GM12872 (cell line): ENCODE measurements at regions not wholly inside any gene's neighbourhood (a gene's known extent, or its start where the extent isn't known, plus 50 kb on each side); places are given as distances from the start of the nearest gene placed in this dataset.

Experiments used
- CTCF ChIP-seq: IDR thresholded peaks from 3 replicates; pipeline ENCODE4 v1.5.1; 2011; ENCODE audit warnings: low read depth, mild to moderate bottlenecking, low read length, moderate library complexity; ENCODE audit not compliant: insufficient read depth

DNA sequence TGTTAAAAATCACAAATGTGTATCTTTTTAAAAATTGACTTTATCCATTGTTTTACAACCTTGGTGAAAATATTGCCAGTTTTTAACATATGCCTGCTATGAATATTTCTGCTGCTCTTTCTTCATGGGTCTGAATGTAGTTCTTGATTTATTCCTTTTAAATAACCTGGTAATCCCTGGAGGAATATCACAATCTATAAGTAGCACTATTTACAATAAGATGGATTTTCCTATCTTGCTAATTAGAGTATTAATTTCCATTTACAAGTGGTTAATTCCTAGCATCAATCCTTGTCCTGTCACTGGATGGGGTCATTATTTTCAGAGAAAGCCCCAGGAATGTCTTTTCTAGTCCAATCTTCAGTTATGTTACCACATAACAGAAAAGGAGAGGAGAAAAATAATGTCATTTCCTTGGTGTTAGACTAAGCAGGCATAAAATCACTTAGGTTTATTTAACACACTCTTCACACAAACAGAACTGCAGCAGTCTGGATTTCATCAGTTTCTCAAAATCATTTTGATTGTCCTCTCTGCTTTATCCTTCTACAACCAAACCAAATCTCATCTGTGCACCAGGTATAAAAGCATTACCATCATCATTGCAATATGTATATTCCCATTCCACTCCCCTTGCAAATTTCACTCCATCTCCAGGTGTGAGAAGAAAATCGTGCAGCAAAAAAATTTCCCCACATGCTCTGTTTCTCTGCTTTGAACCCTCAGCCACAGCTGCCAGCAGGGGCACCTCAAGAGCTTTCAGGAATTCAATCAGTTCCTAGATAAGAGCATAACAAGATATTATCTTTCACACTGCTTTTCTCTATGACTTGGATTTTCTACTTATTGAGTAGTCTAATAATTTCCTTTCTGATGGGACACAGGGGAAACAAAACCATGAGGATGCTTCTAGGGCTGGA, 204.1 kb downstream of the SEC61B start:
- no peak for TF ChIP-seq CTCF

- TF ChIP-seq CTCF = no peak
These were observed 205.2 kb downstream of the SEC61B start for GRCh38 chr9:99427260-99427659.

GRCh38 chr9:99430301-99430700, 208.2 kb downstream of the SEC61B start:
- no peak for TF ChIP-seq CTCF

DNA sequence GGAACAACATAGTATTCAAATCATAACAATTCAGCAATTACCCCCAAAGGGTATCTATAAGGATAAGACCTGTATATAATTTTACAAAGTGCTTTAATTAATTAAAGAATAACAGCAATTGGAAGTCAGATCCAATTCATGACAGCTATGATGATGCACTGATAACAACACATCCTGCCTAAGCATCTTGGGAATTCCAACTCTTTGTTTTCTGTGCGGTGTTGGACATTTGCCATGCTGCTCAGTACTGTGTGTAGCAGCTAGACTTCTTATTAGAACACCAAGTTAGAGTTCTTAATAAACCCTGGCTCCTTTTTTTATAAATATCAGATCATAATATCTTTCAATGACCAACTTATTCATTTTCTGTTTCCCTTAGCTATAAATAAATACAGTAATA, 209.0 kb downstream of the SEC61B start:
- no peak for TF ChIP-seq CTCF

DNA sequence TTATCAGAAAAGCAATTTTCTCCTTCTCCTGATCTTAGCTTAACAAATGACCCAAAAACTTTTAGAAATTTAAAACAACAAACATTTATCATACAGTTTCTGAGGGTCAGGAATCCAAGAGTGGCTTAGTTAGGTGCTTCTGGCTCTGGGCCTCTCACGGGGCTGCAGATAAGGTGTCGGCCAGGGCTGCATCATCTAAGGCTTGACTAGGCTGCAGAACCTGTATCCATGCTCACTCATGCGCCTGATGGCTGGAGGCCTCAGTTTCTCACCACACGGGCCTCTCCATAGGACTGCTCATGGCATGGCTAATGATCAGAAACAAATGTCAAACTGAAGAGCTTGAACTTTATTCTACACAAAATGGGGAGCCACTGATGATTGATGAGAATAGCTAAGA, 210.0 kb downstream of the SEC61B start:
- no peak for TF ChIP-seq CTCF

- TF ChIP-seq CTCF = no peak
These were observed 211.0 kb downstream of the SEC61B start for GRCh38 chr9:99433095-99433494.

- TF ChIP-seq CTCF = no peak
These were observed 211.5 kb downstream of the SEC61B start for GRCh38 chr9:99433555-99433954.
